ENCODE measurements at regions not wholly inside any gene's neighbourhood (a gene's known extent, or its start where the extent isn't known, plus 50 kb on each side); places are given as distances from the start of the nearest gene placed in this dataset.

- no peak for TF ChIP-seq CTCF (IDR thresholded peaks at IDR 0.05; ENCODE audit: insufficient read depth, low read length)
- TF ChIP-seq POLR2AphosphoS5 (IDR thresholded peaks at IDR 0.05; ENCODE audit: low read depth), result no peak
- TF ChIP-seq GABPA (IDR thresholded peaks at IDR 0.05; ENCODE audit: low read depth), result no peak
- TF ChIP-seq, protein P1, sequence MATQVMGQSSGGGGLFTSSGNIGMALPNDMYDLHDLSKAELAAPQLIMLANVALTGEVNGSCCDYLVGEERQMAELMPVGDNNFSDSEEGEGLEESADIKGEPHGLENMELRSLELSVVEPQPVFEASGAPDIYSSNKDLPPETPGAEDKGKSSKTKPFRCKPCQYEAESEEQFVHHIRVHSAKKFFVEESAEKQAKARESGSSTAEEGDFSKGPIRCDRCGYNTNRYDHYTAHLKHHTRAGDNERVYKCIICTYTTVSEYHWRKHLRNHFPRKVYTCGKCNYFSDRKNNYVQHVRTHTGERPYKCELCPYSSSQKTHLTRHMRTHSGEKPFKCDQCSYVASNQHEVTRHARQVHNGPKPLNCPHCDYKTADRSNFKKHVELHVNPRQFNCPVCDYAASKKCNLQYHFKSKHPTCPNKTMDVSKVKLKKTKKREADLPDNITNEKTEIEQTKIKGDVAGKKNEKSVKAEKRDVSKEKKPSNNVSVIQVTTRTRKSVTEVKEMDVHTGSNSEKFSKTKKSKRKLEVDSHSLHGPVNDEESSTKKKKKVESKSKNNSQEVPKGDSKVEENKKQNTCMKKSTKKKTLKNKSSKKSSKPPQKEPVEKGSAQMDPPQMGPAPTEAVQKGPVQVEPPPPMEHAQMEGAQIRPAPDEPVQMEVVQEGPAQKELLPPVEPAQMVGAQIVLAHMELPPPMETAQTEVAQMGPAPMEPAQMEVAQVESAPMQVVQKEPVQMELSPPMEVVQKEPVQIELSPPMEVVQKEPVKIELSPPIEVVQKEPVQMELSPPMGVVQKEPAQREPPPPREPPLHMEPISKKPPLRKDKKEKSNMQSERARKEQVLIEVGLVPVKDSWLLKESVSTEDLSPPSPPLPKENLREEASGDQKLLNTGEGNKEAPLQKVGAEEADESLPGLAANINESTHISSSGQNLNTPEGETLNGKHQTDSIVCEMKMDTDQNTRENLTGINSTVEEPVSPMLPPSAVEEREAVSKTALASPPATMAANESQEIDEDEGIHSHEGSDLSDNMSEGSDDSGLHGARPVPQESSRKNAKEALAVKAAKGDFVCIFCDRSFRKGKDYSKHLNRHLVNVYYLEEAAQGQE (IDR thresholded peaks at IDR 0.05; ENCODE audit: insufficient replicate concordance, low read depth), result no peak
- no peak for TF ChIP-seq SPI1 (IDR thresholded peaks at IDR 0.05; ENCODE audit: borderline replicate concordance, low read depth)
Observed at GRCh38 chr18:30698571-30698970, 344.0 kb downstream of the DSC3 start.
